ENCODE measurements at regions not wholly inside any gene's neighbourhood (a gene's known extent, or its start where the extent isn't known, plus 50 kb on each side); places are given as distances from the start of the nearest gene placed in this dataset.

DNA sequence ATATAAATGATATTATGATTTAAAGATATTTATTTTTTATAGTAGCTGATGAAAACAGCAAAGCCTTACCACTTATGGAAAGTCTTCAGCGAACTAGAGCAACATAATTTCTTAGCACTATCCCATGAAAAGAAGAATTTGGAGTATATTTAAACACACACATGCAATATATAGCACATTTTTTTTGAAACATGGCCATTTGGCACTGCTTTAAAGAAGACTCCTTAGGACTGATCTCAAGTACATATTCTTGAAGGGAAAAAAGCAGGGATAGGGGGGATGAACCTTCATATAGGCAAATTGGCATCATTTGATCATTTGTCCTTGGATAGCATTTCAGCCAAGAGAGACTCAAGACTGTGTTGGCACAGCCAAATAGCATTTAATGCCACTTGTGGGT is 193.3 kb downstream of the ANKRD50 start:
- no peak for FAIRE-seq
- Histone ChIP-seq H3K79me2 (ENCODE audit: control insufficient read depth, insufficient read depth, low read length) (no peaks in the 10 kb centered on the region), H3K9me1 (ENCODE audit: control insufficient read depth, extremely low read depth, insufficient read depth, low read length) (no peaks in the 10 kb centered on the region), H3K9me3 (ENCODE audit: control insufficient read depth, low read depth, low read length) (no peaks in the 10 kb centered on the region), H2AFZ (ENCODE audit: control insufficient read depth, low read length) (no peak overlapping the region), H3K36me3 (ENCODE audit: control insufficient read depth in 2 of 2, extremely low read depth in 1 of 2, insufficient read depth in 2 of 2, low read length in 2 of 2) (no peaks in the 10 kb centered on the region), H3K27ac (ENCODE audit: control insufficient read depth, insufficient read depth, low read length) (no peak overlapping the region), H3K4me3 (ENCODE audit: control insufficient read depth in 2 of 3, extremely low read depth in 1 of 3, insufficient read depth in 2 of 3, low read depth in 1 of 3, low read length in 3 of 3) (no peak overlapping the region), H3K9ac (ENCODE audit: control insufficient read depth, extremely low read depth, insufficient read depth, low read length) (no peak overlapping the region), H3K4me2 (ENCODE audit: control insufficient read depth, extremely low read depth, insufficient read depth, low read depth, low read length) (no peak overlapping the region), H4K20me1 (ENCODE audit: control insufficient read depth, extremely low read depth, insufficient read depth, low read length) (no peaks in the 10 kb centered on the region), H3K4me1 (ENCODE audit: control insufficient read depth, extremely low read depth, insufficient read depth, low read length) (no peaks in the 10 kb centered on the region), H3K27me3 (ENCODE audit: control insufficient read depth, extremely low read depth, insufficient read depth, low read length) (no peaks in the 10 kb centered on the region)
- TF ChIP-seq, protein P1, sequence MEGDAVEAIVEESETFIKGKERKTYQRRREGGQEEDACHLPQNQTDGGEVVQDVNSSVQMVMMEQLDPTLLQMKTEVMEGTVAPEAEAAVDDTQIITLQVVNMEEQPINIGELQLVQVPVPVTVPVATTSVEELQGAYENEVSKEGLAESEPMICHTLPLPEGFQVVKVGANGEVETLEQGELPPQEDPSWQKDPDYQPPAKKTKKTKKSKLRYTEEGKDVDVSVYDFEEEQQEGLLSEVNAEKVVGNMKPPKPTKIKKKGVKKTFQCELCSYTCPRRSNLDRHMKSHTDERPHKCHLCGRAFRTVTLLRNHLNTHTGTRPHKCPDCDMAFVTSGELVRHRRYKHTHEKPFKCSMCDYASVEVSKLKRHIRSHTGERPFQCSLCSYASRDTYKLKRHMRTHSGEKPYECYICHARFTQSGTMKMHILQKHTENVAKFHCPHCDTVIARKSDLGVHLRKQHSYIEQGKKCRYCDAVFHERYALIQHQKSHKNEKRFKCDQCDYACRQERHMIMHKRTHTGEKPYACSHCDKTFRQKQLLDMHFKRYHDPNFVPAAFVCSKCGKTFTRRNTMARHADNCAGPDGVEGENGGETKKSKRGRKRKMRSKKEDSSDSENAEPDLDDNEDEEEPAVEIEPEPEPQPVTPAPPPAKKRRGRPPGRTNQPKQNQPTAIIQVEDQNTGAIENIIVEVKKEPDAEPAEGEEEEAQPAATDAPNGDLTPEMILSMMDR (optimal IDR thresholded peaks at IDR 0.05 in 1 of 3, IDR thresholded peaks at IDR 0.05 in 1 of 3, conservative IDR thresholded peaks at IDR 0.05 in 1 of 3; ENCODE audit: extremely low read depth in 1 of 3, insufficient read depth in 2 of 3, low read length in 3 of 3), result no peak
- no peak for TF ChIP-seq EZH2 (IDR thresholded peaks at IDR 0.05; ENCODE audit: low read length)
- DNase-seq (ENCODE audit: low read depth, low spot score), result no peak
- dilution Hi-C loops (cut with MboI; ENCODE audit: extremely low pct_ligation_motif_present, low sequenced_read_pairs), result no loop called here

- Histone ChIP-seq H3K27me3 (ENCODE audit: control insufficient read depth, extremely low read depth, insufficient read depth, low read length) (no peaks in the 10 kb centered on the region), H3K79me2 (ENCODE audit: control insufficient read depth, insufficient read depth, low read length) (no peaks in the 10 kb centered on the region), H2AFZ (ENCODE audit: control insufficient read depth, low read length) (no peak overlapping the region), H3K9me3 (ENCODE audit: control insufficient read depth, low read depth, low read length) (no peaks in the 10 kb centered on the region), H3K9ac (ENCODE audit: control insufficient read depth, extremely low read depth, insufficient read depth, low read length) (no peak overlapping the region), H3K4me2 (ENCODE audit: control insufficient read depth, extremely low read depth, insufficient read depth, low read depth, low read length) (no peak overlapping the region), H3K9me1 (ENCODE audit: control insufficient read depth, extremely low read depth, insufficient read depth, low read length) (no peaks in the 10 kb centered on the region), H3K4me3 (ENCODE audit: control insufficient read depth in 2 of 3, extremely low read depth in 1 of 3, insufficient read depth in 2 of 3, low read depth in 1 of 3, low read length in 3 of 3) (no peak overlapping the region), H3K27ac (ENCODE audit: control insufficient read depth, insufficient read depth, low read length) (no peak overlapping the region), H3K36me3 (ENCODE audit: control insufficient read depth in 2 of 2, extremely low read depth in 1 of 2, insufficient read depth in 2 of 2, low read length in 2 of 2) (no peaks in the 10 kb centered on the region), H3K4me1 (ENCODE audit: control insufficient read depth, extremely low read depth, insufficient read depth, low read length) (no peaks in the 10 kb centered on the region), H4K20me1 (ENCODE audit: control insufficient read depth, extremely low read depth, insufficient read depth, low read length) (no peaks in the 10 kb centered on the region)
- dilution Hi-C loops (cut with MboI; ENCODE audit: extremely low pct_ligation_motif_present, low sequenced_read_pairs), result no loop called here
- DNase-seq (ENCODE audit: low read depth, low spot score), result no peak
- TF ChIP-seq, protein P1 (optimal IDR thresholded peaks at IDR 0.05 in 1 of 3, IDR thresholded peaks at IDR 0.05 in 1 of 3, conservative IDR thresholded peaks at IDR 0.05 in 1 of 3; ENCODE audit: extremely low read depth in 1 of 3, insufficient read depth in 2 of 3, low read length in 3 of 3), result no peak
- TF ChIP-seq EZH2 (IDR thresholded peaks at IDR 0.05; ENCODE audit: low read length), result no peak
- no peak for FAIRE-seq
Measured at GRCh38 chr4:124523816-124524215, 188.7 kb downstream of the ANKRD50 start.
